Fibroblast of skin of abdomen (primary cell): ENCODE measurements at regions not wholly inside any gene's neighbourhood (a gene's known extent, or its start where the extent isn't known, plus 50 kb on each side); places are given as distances from the start of the nearest gene placed in this dataset.

Source experiments
- DNase-seq: peaks from one replicate; pipeline ENCODE4 v3.0.0-alpha.2; 2013

DNA sequence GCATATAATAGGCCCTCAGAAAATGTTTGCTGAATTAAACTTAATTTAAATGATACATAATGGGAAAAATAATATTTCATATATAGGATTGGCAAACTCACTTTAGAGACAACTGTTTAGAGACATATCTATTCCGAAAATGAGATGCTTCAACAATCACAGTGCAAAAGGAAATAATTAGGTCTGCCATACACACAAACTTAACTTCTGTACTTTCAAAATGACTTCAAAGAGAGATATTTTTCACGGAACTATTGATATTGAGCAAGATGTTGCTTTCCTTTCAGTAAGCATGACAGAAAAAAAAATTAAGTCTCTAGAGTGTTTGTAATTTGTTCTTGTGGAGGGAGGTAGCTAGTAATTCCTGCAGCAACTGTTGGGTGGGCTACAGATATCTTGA is 769.5 kb downstream of the TUSC7 start:
- DNase-seq = no peak

GRCh38 chr3:117480525-117480924 is 770.9 kb downstream of the TUSC7 start:
- no peak for DNase-seq

DNA sequence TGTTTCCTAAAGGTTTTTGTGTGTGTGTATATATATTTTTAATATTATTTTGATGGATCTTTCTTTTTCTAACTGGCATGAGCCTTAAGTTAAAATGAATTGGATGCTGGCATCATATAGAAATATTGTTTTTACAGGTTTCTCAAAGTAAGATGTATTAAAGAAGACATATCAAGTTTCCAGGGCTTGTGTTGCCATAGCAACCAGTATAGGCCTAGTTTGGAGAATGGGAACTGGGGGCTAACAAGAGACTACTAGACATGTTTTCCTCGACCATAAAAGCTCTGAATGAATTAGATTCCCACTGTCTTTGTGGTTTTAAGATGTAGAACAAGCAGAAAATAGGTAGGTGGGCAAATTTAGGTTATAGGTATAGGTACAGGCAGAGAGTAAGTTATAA is 771.4 kb downstream of the TUSC7 start:
- DNase-seq = no peak

DNA sequence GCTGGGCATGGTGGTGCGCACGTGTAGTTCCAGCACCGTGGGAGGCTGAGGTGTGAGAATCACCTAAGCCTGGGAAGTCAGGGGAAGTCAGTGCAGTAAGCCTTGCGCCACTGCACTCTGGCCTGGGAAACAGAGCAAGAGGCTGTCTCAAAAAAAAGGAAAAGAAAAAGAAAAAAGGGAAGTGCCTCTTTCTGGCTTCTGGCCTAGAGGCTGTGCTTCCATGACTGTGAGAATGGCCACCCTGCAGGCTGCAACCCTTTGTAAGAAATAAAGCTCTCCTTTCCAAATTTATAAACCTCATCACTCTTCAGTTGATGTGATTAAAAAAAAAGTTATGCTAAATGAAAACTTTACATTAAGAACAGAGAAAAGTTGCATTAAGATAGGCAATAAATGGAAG is 774.3 kb downstream of the TUSC7 start:
- no peak for DNase-seq

- DNase-seq = no peak
Measured at GRCh38 chr3:117485841-117486240, 776.3 kb downstream of the TUSC7 start.

GRCh38 chr3:117486719-117487716 is 777.4 kb downstream of the TUSC7 start:
- DNase-seq = no peak

DNA sequence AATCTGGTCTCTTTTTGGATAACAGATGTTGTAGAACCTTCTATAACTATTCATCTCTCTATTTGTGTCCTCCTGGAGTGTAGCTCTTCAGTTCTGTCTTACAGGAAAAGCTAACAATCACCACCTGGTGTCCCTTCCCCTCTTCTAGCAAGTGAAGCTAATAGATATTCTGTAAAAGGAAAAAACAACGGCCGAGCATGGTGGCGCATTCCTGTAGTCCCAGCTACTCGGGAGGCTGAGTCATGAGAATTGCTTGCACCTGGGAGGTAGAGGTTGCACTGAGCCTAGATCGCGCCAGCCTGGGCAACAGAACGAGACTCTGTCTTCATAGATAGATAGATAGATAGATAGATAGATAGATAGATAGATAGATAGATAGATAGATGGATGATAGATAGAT is 779.4 kb downstream of the TUSC7 start:
- DNase-seq = no peak

DNA sequence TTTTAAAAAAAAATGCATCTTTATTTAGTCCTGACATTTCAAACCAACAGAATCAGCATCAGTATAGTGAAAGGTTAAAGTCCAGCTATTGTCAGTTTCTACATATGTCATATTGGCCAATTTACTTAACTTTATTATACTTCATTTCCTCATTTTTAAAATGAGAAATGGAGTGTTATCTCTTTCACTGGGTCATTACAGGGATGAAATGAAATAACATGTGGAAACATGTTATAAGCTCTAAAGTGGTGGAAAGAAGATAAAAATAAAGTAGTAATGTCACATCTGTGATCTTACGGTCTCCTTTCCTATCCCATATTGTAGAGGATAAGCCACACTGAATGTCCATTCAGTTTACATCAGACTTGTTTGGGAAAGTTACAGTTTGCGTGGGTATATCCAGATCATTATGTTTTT is 780.1 kb downstream of the TUSC7 start:
- no peak for DNase-seq

DNA sequence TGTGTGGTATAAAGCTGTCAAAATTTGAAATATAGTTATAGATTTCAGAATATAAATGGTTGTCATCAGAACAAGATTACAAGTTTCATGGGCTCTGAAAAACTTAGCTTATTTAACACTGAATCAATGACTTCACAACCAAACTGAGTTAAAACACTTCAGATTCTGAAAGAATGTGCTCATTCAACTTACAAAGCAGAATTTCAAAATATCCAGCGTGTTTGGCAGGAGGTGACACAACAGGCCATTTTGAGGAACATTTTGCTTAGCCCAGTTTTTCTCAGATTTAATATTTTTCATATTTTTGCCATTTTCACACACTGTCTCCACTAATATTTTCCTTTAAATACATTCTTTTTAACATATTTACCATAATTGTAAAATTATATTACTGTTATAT is 781.1 kb downstream of the TUSC7 start:
- no peak for DNase-seq

- peak; percentile 59 for DNase-seq
Measured at GRCh38 chr3:117495620-117496019, 786.0 kb downstream of the TUSC7 start.

DNA sequence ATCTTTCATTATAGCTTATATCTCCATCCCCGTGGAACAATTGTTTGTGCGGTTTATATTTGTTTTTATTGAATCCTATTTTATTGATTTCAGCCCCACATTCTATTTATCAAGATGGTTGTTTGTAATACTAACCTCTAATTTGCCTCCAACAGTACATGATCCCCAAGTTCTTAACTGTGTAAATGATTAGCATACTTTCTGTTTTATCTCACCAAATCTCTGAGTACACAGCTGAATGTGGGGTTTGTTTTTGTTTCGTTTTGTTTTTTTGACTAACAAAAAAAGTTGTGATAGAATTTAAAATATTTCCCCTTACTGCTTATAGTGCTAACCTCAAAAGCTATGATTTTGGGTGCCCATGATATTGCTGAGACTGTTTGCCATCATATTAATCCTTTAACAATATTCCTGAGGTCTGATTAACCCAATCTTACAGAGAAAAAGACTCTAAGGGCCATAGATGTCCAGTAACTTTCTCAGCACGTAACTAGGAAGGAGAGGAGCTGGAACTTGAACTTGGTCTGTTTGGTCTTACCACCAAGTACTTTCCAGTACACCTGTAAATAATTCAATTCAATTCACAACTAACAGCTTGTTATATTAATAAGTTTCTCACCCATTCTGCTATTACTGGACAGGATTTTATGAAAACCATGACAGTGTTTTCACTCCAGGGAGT is 789.8 kb downstream of the TUSC7 start:
- no peak for DNase-seq

- DNase-seq = no peak
Measured at GRCh38 chr3:117507958-117508357, 798.4 kb downstream of the TUSC7 start.

- DNase-seq = no peak
Measured at GRCh38 chr3:117509858-117510257, 800.3 kb downstream of the TUSC7 start.

DNA sequence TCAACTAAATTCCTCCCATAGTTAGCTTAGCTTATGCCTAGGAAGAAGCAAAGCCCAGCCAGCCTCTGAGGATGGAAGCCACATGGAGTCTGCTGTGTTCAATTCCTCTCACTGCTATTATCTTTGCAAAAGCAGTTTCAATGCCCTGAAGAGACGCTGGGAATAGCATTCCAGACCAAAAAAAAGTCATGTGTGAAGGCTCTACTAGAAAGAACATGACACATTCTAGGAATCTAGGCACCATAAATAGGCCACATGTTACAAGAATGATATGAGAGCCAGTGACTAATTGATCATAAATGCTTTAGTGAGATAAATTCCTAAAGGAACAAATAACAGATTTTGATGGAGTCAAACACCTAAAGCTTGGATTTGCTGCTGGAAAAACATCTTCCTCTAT is 800.8 kb downstream of the TUSC7 start:
- DNase-seq = peak; percentile 86

DNA sequence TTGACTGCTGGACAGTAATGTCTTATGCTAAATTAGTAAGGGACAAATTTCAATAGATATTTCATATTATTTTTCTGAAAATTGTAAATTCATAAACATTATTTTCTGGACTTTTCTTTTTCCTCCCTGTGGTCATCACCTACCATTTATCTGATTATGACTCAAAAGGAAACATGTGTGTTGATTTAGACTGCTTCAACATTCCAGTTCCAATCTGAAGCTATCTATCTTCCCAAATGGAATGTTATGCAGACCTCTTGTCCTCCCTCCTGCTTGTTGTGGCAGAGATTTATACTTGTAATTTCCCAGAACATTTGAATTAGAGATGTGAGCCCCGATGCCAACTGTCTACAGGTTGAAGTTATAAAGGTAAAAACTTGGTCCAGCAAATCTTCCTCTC is 803.4 kb downstream of the TUSC7 start:
- peak; percentile 71 for DNase-seq

DNA sequence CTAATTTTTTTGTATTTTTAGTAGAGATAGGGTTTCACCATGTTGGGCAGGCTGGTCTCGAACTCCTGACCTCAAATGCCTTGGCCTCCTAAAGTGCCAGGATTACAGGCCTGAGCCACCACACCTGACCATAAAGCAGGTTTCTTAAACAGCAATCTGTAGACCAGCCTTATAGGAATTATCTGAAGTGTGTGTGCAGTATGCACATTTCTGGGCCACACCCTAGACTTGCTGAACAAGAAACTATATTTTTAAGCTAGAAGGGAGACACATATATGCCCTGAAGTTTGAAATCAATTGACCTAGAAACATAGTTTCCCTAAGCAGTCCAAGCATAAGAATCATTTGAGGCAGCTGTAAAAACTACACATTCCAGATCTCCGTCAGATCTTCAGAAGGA is 805.7 kb downstream of the TUSC7 start:
- DNase-seq = peak; percentile 14

GRCh38 chr3:117518364-117518763 is 808.8 kb downstream of the TUSC7 start:
- DNase-seq = no peak

DNA sequence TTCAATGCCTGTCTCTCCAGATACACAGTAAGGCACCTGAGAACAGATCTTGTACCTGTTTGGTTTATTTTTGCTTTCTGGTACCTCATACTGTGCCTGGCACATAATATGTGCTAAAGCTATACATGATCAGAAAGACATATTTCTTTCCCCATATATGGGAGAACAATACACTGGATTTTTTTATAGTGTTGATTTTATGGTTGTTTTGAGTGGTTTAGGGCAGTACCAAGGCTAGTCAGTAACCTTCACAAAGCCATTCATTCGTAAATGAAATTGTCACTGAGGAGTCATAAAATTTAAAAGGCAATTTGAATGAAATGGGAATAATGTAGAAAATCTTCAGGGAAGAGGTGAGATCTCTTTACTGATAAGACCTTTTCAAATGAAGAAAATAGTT is 810.2 kb downstream of the TUSC7 start:
- DNase-seq = no peak

GRCh38 chr3:117520582-117520981 is 811.0 kb downstream of the TUSC7 start:
- no peak for DNase-seq

DNA sequence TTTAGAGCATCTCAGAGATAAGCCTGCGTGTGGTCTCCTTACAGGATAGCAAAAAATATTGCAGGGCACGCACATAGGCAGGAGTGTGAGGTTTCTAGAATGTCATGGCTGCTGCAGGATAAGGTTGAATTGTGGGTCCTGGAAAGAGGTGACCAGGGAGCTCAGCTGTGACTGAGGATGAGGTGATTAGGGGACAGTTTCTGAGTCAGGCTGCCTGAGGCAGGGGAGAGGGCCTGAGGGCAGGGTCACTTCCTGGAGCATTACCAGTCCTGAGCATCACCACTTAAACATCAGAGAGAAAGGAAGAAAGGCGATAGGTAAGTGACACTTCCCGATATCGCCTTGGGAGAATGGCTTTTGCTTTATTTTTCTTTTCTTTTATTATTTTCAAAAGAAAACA is 813.8 kb downstream of the TUSC7 start:
- DNase-seq = no peak

DNA sequence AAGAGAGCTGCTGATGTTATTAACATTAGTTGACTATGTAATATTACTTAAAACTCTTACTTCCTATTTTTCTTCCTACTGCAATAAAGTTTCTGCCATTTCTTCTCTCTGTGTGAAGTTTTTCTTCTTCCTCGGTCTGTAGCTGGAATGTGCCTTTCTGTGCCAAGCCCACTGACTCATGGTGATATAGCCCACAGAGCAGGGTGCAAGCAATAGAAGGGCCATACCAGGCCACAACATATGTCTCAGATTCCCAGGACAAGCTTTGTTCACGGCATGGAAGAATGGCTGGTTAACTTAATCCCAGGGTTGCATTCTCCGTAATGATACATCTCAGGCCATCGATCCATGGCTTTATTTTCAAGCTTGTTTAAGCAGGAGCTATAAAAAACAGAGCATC is 815.3 kb downstream of the TUSC7 start:
- peak; percentile 87 for DNase-seq

GRCh38 chr3:117526470-117527079 is 817.0 kb downstream of the TUSC7 start:
- peak; percentile 31 for DNase-seq

DNA sequence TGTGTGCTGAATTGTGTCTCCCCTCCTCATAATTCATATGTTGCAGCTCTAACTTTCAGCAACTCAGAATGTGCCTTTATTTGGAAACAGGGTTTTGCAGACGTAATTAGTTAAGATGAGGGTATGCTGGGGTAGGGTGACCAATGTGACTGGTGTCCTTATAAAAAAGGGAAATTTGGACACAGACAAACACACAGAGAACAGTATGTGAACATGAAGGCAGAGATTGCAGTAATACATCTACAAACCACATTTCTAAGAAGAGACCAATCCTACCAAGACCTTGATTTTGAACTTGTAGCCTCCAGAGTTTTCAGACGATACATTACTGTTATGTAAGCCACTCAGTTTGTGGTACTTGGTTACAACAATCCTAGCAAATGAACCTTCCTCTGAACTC is 817.8 kb downstream of the TUSC7 start:
- DNase-seq = no peak

- no peak for DNase-seq
Measured at GRCh38 chr3:117528688-117529087, 819.1 kb downstream of the TUSC7 start.
